ENCODE measurements at regions not wholly inside any gene's neighbourhood (a gene's known extent, or its start where the extent isn't known, plus 50 kb on each side); places are given as distances from the start of the nearest gene placed in this dataset.
"Not testable (repeated sequence)": the region's sequence is repeated elsewhere in the genome, so short reads cannot be mapped to it uniquely, and the experiment has no call there.

- DNase-seq (ENCODE audit: low spot score) = no peak
These were observed 214.9 kb upstream of the MON1B start for GRCh38 chr16:76976101-76976500.

- no peak for DNase-seq (ENCODE audit: low spot score)
These were observed 214.2 kb upstream of the MON1B start for GRCh38 chr16:76976756-76977155.

GRCh38 chr16:76984196-76984595, 206.8 kb upstream of the MON1B start:
- no peak for DNase-seq (ENCODE audit: low spot score)

- no peak for DNase-seq (ENCODE audit: low spot score)
These were observed 205.5 kb upstream of the MON1B start for GRCh38 chr16:76985392-76986045.

- DNase-seq (ENCODE audit: low spot score) = no peak
These were observed 202.5 kb upstream of the MON1B start for GRCh38 chr16:76988526-76988925.

GRCh38 chr16:77002644-77003043, 188.3 kb upstream of the MON1B start:
- no peak for DNase-seq (ENCODE audit: low spot score)

- DNase-seq (ENCODE audit: low spot score) = no peak
These were observed 181.5 kb upstream of the MON1B start for GRCh38 chr16:77009453-77009852.

- no peak for DNase-seq (ENCODE audit: low spot score)
These were observed 176.5 kb upstream of the MON1B start for GRCh38 chr16:77014441-77014840.

GRCh38 chr16:77030600-77030999, 160.4 kb upstream of the MON1B start:
- DNase-seq (ENCODE audit: low spot score) = no peak

GRCh38 chr16:77033516-77033915, 157.5 kb upstream of the MON1B start:
- DNase-seq (ENCODE audit: low spot score) = no peak

GRCh38 chr16:77035361-77035760, 155.6 kb upstream of the MON1B start:
- no peak for DNase-seq (ENCODE audit: low spot score)

- no peak for DNase-seq (ENCODE audit: low spot score)
These were observed 153.2 kb upstream of the MON1B start for GRCh38 chr16:77037696-77038347.

- no peak for DNase-seq (ENCODE audit: low spot score)
These were observed 149.5 kb upstream of the MON1B start for GRCh38 chr16:77041468-77041867.

- DNase-seq (ENCODE audit: low spot score) = no peak
These were observed 147.9 kb upstream of the MON1B start for GRCh38 chr16:77043076-77043475.

GRCh38 chr16:77046206-77046605, 144.8 kb upstream of the MON1B start:
- DNase-seq (ENCODE audit: low spot score) = no peak

GRCh38 chr16:77048085-77048484, 142.9 kb upstream of the MON1B start:
- no peak for DNase-seq (ENCODE audit: low spot score)

- DNase-seq (ENCODE audit: low spot score) = no peak
These were observed 141.4 kb upstream of the MON1B start for GRCh38 chr16:77049577-77049976.

GRCh38 chr16:77056597-77056996, 134.4 kb upstream of the MON1B start:
- not testable (repeated sequence) for DNase-seq (ENCODE audit: low spot score)

- no peak for DNase-seq (ENCODE audit: low spot score)
These were observed 133.7 kb upstream of the MON1B start for GRCh38 chr16:77057161-77057774.

- DNase-seq (ENCODE audit: low spot score) = no peak
These were observed 131.5 kb upstream of the MON1B start for GRCh38 chr16:77059446-77059845.

GRCh38 chr16:77060614-77061013, 130.4 kb upstream of the MON1B start:
- DNase-seq (ENCODE audit: low spot score) = no peak

- no peak for DNase-seq (ENCODE audit: low spot score)
These were observed 127.9 kb upstream of the MON1B start for GRCh38 chr16:77062878-77063675.

GRCh38 chr16:77063676-77064016, 127.3 kb upstream of the MON1B start:
- DNase-seq (ENCODE audit: low spot score) = no peak
